Thyroid gland (tissue), 4 donors: ENCODE measurements at regions not wholly inside any gene's neighbourhood (a gene's known extent, or its start where the extent isn't known, plus 50 kb on each side); places are given as distances from the start of the nearest gene placed in this dataset.
"Not testable (repeated sequence)": the region's sequence is repeated elsewhere in the genome, so short reads cannot be mapped to it uniquely, and the experiment has no call there.

Experiments used
- DNase-seq, 2 donors: peaks; one replicate each; pipeline ENCODE4 v3.0.0-alpha.2; 2019
- H3K27ac ChIP-seq, 3 donors: fragments of 200-600 bp; sonication (generic); 1 replicate in 2 of 3; 2 replicates in 1 of 3; pipeline ENCODE4 v1.5.1; 2016 to 2019; ENCODE audit warnings: mild to moderate bottlenecking in 1 of 3, moderate library complexity in 1 of 3
- H3K27me3 ChIP-seq: fragments of 200-600 bp; sonication (generic); one replicate; pipeline ENCODE4 v1.5.1; 2019
- H3K36me3 ChIP-seq, 2 donors: fragments of 200-600 bp; sonication (generic); one replicate each; pipeline ENCODE4 v1.5.1; 2016 to 2019
- H3K4me1 ChIP-seq, 2 donors: fragments of 200-600 bp; sonication (generic); one replicate each; pipeline ENCODE4 v1.5.1; 2017 to 2019
- H3K4me3 ChIP-seq, 3 donors: fragments of 200-600 bp; sonication (generic); replicated peaks in 1 of 3; 1 replicate in 2 of 3; 2 replicates in 1 of 3; pipeline ENCODE4 v1.5.1; 2016; ENCODE audit warnings: mild to moderate bottlenecking in 1 of 3
- H3K9me3 ChIP-seq: fragments of 200-600 bp; sonication (generic); one replicate; pipeline ENCODE4 v1.5.1; 2017
- POLR2A ChIP-seq, 2 donors: fragments of 450-650 bp; IDR thresholded peaks; one replicate each; pipeline ENCODE4 v1.6.1; 2017; ENCODE audit warnings: antibody characterized with exemption in 2 of 2, mild to moderate bottlenecking in 2 of 2, moderate library complexity in 1 of 2
- WGBS, 2 donors: methylation state at CpG; one replicate each; pipeline ENCODE4 v1.1.5; 2017; 5-methylcytosine and 5-hydroxymethylcytosine counted together
- intact Hi-C: fragments of 100-400 bp; cut with DNase I; formaldehyde crosslinking; loops from one replicate; pipeline ENCODE4 v1.15.1; 2023
- TF ChIP-seq, protein P1 (sequence below), 6 experiments: fragments of 200-600 bp in 3 of 6; fragments of 450-650 bp in 3 of 6; sonication (generic) in 3 of 6; IDR thresholded peaks; one replicate each; pipeline ENCODE4 v1.5.1; 2016 to 2019; ENCODE audit warnings: antibody characterized with exemption in 6 of 6, mild to moderate bottlenecking in 2 of 6, inconsistent platforms in 1 of 6, moderate library complexity in 1 of 6

DNA sequence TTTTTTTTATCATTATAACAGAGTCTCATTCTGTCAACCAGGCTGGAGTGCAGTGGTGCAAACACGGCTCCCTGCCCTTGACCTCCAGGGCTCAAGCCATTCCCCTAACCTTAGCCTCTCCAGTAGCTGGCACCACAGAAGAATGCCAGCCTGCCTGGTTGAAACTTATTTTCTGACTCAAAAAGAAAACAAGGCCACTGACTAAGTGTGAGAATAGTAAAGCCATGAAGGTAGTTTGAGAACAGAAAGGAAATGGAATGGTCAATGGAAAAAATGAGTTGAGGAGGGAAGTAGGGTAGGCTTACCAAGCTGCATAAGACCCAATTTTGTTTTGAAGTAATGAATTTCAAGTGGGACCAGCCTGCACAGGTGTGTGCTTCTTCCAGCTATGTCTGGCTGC is 82.8 kb upstream of the RORB start:
- peak; percentile 4 to 14 for DNase-seq
- no peak for TF ChIP-seq POLR2A (IDR thresholded peaks at IDR 0.05)
- TF ChIP-seq, protein P1, sequence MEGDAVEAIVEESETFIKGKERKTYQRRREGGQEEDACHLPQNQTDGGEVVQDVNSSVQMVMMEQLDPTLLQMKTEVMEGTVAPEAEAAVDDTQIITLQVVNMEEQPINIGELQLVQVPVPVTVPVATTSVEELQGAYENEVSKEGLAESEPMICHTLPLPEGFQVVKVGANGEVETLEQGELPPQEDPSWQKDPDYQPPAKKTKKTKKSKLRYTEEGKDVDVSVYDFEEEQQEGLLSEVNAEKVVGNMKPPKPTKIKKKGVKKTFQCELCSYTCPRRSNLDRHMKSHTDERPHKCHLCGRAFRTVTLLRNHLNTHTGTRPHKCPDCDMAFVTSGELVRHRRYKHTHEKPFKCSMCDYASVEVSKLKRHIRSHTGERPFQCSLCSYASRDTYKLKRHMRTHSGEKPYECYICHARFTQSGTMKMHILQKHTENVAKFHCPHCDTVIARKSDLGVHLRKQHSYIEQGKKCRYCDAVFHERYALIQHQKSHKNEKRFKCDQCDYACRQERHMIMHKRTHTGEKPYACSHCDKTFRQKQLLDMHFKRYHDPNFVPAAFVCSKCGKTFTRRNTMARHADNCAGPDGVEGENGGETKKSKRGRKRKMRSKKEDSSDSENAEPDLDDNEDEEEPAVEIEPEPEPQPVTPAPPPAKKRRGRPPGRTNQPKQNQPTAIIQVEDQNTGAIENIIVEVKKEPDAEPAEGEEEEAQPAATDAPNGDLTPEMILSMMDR (IDR thresholded peaks at IDR 0.05), result no peak
- Histone ChIP-seq H3K4me3 (no peak overlapping the region), H3K36me3 (no peaks in the 10 kb centered on the region), H3K9me3 (no peaks in the 10 kb centered on the region), H3K27ac (peak overlapping the region in 2 of 3 donors; percentile 43 to 46), H3K4me1 (peaks cover 11 to 15% of the 10 kb centered on the region in 2 donors), H3K27me3 (no peaks in the 10 kb centered on the region)
- intact Hi-C loops, result no loop called here
- WGBS, 2 donors, result 20 to 36% methylated on average over 1 of the region's 1 CpG

DNA sequence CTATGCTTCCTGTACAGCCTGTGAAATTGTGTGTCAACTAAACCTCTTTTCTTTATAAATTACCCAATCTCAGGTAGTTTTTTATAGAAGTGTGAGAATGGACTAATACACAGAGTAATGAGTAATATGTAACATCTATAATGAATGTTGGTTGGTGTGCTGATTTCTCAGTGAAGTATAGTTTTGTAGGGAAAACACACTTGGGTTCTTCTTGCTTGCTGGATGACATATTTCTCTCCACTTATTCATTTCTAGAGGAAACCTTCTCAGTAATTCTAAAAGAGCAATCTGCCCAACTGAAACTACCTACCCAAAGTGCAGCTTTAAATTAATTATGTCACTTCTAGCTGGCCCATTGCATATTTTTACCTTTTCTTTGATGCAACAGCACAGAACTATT is 81.1 kb upstream of the RORB start:
- Histone ChIP-seq H3K36me3 (no peaks in the 10 kb centered on the region), H3K4me1 (peaks cover 11 to 15% of the 10 kb centered on the region in 2 donors), H3K27ac (no peak overlapping the region), H3K9me3 (no peaks in the 10 kb centered on the region), H3K4me3 (no peak overlapping the region), H3K27me3 (no peaks in the 10 kb centered on the region)
- intact Hi-C loops, result no loop called here
- DNase-seq, result no peak
- TF ChIP-seq POLR2A (IDR thresholded peaks at IDR 0.05), result no peak
- TF ChIP-seq, protein P1 (IDR thresholded peaks at IDR 0.05), result no peak

DNA sequence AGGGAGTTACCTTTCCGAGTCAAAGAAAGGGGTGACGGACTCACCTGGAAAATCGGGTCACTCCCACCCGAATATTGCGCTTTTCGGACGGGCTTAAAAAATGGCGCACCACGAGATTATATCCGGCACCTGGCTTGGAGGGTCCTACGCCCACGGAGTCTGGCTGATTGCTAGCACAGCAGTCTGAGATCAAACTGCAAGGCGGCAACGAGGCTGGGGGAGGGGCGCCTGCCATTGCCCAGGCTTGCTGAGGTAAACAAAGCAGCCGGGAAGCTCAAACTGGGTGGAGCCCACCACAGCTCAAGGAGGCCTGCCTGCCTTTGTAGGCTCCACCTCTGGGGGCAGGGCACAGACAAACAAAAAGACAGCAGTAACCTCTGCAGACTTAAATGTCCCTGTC is 72.6 kb upstream of the RORB start:
- WGBS, 2 donors, result 84 to 85% methylated on average over 15 to 16 of the region's 16 CpGs
- H3K36me3 ChIP-seq, H3K27ac ChIP-seq, H3K9me3 ChIP-seq, H3K27me3 ChIP-seq, H3K4me3 ChIP-seq, intact Hi-C loops, DNase-seq, H3K4me1 ChIP-seq: not testable (repeated sequence)

DNA sequence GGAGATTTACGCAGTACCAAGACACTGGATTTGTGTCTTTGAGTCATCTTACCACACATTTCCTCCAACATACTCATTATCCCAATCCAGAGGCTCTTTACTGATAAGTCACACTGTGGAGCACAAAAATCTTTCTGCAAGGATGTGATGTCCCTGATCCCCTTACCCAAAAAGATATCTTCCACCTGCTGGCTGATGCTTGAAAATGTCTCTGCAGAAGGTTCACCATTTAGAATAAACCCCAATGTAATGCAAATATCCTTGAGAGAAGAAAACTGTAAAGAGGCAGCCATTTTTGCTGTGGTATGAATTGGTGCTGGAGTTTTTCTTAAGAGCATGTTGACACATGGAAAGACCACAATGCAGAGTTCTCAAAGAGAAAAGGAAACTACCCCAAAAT is 65.7 kb upstream of the RORB start:
- no peaks in the 10 kb centered on the region for H3K4me1 ChIP-seq
- no peak overlapping the region for H3K4me3 ChIP-seq
- TF ChIP-seq POLR2A (IDR thresholded peaks at IDR 0.05), result no peak
- TF ChIP-seq, protein P1 (IDR thresholded peaks at IDR 0.05), result no peak
- 98 to 100% methylated on average over 1 of the region's 1 CpG for WGBS, 2 donors
- no peaks in the 10 kb centered on the region for H3K36me3 ChIP-seq
- no peaks in the 10 kb centered on the region for H3K9me3 ChIP-seq
- no peak for DNase-seq
- H3K27ac ChIP-seq, result no peak overlapping the region
- H3K27me3 ChIP-seq, result no peaks in the 10 kb centered on the region
- intact Hi-C loops, result no loop called here

DNA sequence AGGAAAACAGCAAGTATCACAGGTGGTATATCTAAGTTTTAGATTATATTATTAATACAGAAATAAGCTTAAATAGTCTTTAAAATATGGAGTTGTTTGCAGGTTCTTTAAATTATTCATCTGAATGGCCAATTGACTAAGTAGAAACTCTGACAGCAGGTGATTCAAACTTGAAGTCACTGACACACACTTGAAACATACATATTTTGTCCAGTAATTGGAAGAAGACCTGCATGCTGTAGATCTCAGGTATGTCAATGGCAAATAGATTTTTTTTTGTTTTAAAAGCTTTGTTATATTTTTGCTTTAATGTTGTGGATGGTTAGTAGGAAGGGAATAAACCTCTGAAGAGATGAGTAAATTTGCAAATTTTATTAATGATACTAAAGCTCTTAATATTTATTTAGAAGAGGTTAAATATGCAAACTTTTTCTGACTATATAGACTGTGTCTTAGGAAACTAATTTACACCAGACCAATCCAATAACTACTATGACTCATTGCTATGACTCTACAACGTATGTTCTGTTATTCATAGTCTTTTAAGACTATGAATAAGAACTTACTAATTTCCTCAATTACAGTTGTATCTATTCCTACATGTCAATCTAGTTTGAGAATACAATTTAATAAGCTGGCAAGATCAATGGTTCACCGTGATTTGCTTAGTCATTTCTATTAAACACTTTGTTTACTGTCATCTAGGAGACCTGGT is 53.9 kb upstream of the RORB start:
- intact Hi-C loops, result no loop called here
- no peaks in the 10 kb centered on the region for H3K36me3 ChIP-seq
- H3K4me3 ChIP-seq, result no peak overlapping the region
- no peaks in the 10 kb centered on the region for H3K27me3 ChIP-seq
- no peak for DNase-seq
- H3K4me1 ChIP-seq, result no peaks in the 10 kb centered on the region
- 81 to 84% methylated on average over 2 of the region's 2 CpGs for WGBS, 2 donors
- TF ChIP-seq, protein P1 (IDR thresholded peaks at IDR 0.05), result no peak
- H3K27ac ChIP-seq, result no peak overlapping the region
- H3K9me3 ChIP-seq, result no peaks in the 10 kb centered on the region
